22Rv1 (cell line): ENCODE measurements at regions not wholly inside any gene's neighbourhood (a gene's known extent, or its start where the extent isn't known, plus 50 kb on each side); places are given as distances from the start of the nearest gene placed in this dataset.
"Not testable (repeated sequence)": the region's sequence is repeated elsewhere in the genome, so short reads cannot be mapped to it uniquely, and the experiment has no call there.

Source experiments
- ZFX ChIP-seq: fragments of 450-650 bp; IDR thresholded peaks from 2 replicates; pipeline ENCODE4 v1.6.1; 2017; ENCODE audit warnings: antibody characterized with exemption, borderline replicate concordance
- TF ChIP-seq, protein P1 (sequence below): fragments of 450-650 bp; IDR thresholded peaks from 2 replicates; pipeline ENCODE4 v1.5.1; 2017; ENCODE audit warnings: mild to moderate bottlenecking

DNA sequence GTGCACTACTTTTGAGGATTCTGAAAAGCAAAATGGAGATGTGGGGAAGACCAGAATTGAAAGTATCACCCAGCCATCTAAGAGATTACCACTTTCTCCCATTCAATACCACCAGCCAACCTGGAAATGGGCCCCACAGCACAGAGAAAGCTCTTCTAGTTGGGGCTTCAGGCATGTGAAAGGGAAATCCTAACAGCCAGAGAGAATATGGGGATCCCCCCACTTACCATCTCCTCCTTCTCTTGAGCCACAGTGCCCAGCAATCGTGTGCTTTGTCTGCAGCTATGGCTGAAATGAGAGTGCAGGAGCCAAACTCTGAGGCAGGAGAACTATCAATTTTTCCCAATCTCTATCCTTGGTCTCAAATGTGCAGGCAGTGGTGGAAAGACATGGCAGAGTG lies 173.2 kb upstream of the KCTD7 start:
- TF ChIP-seq, protein P1, sequence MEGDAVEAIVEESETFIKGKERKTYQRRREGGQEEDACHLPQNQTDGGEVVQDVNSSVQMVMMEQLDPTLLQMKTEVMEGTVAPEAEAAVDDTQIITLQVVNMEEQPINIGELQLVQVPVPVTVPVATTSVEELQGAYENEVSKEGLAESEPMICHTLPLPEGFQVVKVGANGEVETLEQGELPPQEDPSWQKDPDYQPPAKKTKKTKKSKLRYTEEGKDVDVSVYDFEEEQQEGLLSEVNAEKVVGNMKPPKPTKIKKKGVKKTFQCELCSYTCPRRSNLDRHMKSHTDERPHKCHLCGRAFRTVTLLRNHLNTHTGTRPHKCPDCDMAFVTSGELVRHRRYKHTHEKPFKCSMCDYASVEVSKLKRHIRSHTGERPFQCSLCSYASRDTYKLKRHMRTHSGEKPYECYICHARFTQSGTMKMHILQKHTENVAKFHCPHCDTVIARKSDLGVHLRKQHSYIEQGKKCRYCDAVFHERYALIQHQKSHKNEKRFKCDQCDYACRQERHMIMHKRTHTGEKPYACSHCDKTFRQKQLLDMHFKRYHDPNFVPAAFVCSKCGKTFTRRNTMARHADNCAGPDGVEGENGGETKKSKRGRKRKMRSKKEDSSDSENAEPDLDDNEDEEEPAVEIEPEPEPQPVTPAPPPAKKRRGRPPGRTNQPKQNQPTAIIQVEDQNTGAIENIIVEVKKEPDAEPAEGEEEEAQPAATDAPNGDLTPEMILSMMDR = not testable (repeated sequence)
- TF ChIP-seq ZFX = not testable (repeated sequence)
